Upper lobe of left lung (tissue), 4 donors: ENCODE measurements at regions not wholly inside any gene's neighbourhood (a gene's known extent, or its start where the extent isn't known, plus 50 kb on each side); places are given as distances from the start of the nearest gene placed in this dataset.
"Not testable (repeated sequence)": the region's sequence is repeated elsewhere in the genome, so short reads cannot be mapped to it uniquely, and the experiment has no call there.

Experiments used
- CTCF ChIP-seq, 6 experiments: fragments of 450-650 bp in 4 of 6; fragments of 200-600 bp in 2 of 6; sonication (generic) in 2 of 6; IDR thresholded peaks; one replicate each; pipeline ENCODE4 v1.5.1; 2016 to 2019; ENCODE audit warnings: antibody characterized with exemption in 6 of 6
- POLR2AphosphoS5 ChIP-seq, 2 donors: sonication (generic); formaldehyde crosslinking; IDR thresholded peaks; one replicate each; pipeline ENCODE4 v1.5.1; 2017; ENCODE audit warnings: antibody characterized with exemption in 2 of 2

DNA sequence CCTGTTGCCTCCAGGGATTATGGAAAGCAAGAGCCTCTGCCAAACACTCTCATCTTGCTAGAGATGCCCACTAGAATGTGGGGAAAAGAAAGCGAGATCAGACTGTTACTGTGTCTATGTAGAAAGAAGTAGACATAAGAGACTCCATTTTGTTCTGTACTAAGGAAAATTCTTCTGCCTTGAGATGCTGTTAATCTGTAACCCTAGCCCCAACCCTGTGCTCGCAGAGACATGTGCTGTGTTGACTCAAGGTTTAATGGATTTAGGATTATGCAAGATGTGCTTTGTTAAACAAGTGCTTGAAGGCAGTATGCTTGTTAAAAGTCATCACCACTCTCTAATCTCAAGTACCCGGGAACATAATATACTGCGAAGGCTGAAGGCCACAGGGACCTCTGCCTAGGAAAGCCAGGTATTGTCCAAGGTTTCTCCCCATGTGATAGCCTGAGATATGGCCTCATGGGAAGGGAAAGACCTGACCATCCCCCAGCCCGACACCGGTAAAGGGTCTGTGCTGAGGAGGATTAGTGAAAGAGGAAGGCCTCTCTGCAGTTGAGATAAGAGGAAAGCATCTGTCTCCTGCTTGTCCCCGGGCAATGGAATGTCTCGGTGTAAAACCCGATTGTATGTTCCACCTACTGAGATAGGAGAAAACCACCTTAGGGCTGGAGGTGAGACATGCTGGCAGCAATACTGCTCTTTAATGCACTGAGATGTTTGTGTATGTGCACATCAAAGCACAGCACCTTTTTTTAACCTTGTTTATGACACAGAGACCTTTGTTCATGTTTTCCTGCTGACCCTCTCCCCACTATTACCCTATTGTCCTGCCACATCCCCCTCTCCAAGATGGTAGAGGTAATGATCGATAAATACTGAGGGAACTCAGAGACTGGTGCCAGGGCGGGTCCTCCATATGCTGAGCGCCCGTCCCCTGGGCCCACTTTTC, 75.1 kb upstream of the CCDC180 start:
- TF ChIP-seq POLR2AphosphoS5, CTCF (IDR thresholded peaks at IDR 0.05): not testable (repeated sequence)
